Loucy (cell line): ENCODE measurements at regions not wholly inside any gene's neighbourhood (a gene's known extent, or its start where the extent isn't known, plus 50 kb on each side); places are given as distances from the start of the nearest gene placed in this dataset.

Source experiments
- H2AFZ ChIP-seq: fragments of 200-600 bp; sonication (generic); 2 replicates; pipeline ENCODE4 v1.6.0; 2016; ENCODE audit warnings: antibody characterized with exemption, mild to moderate bottlenecking, low read length, moderate library complexity
- H3F3A ChIP-seq: fragments of 200-600 bp; 2 replicates; pipeline ENCODE4 v1.6.0; 2016; ENCODE audit warnings: antibody characterized with exemption, low read depth, mild to moderate bottlenecking
- H3K27me3 ChIP-seq: fragments of 200-600 bp; sonication (generic); 2 replicates; pipeline ENCODE4 v1.6.1; 2014; ENCODE audit warnings: low read length, mild to moderate bottlenecking; ENCODE audit not compliant: insufficient read depth, poor library complexity, severe bottlenecking
- H3K36me3 ChIP-seq: fragments of 200-600 bp; sonication (generic); 2 replicates; pipeline ENCODE4 v1.6.1; 2016; ENCODE audit warnings: low read length; ENCODE audit not compliant: insufficient read depth
- H3K4me1 ChIP-seq: fragments of 200-600 bp; sonication (generic); 2 replicates; pipeline ENCODE4 v1.5.1; 2014; ENCODE audit warnings: low read length, mild to moderate bottlenecking; ENCODE audit not compliant: insufficient read depth, poor library complexity, severe bottlenecking
- H3K4me2 ChIP-seq: fragments of 200-600 bp; sonication (generic); 2 replicates; pipeline ENCODE4 v1.6.0; 2014; ENCODE audit warnings: antibody characterized with exemption, low read length, low read depth, mild to moderate bottlenecking; ENCODE audit not compliant: poor library complexity, severe bottlenecking
- H3K4me3 ChIP-seq: fragments of 200-600 bp; sonication (generic); 2 replicates; pipeline ENCODE4 v1.5.1; 2014; ENCODE audit warnings: low read length, mild to moderate bottlenecking, mixed read lengths; ENCODE audit not compliant: poor library complexity, severe bottlenecking
- H3K79me2 ChIP-seq: fragments of 200-600 bp; sonication (generic); 2 replicates; pipeline ENCODE4 v1.6.1; 2014; ENCODE audit warnings: low read length; ENCODE audit not compliant: insufficient read depth
- H3K9ac ChIP-seq: fragments of 200-600 bp; sonication (generic); 2 replicates; pipeline ENCODE4 v1.6.0; 2014; ENCODE audit warnings: mild to moderate bottlenecking, low read depth, low read length, moderate library complexity; ENCODE audit not compliant: poor library complexity, severe bottlenecking
- H3K9me2 ChIP-seq: fragments of 200-600 bp; sonication (generic); replicated peaks from 2 replicates; pipeline ENCODE4 v1.6.1; 2016; ENCODE audit warnings: low read depth, low read length, mixed read lengths
- H3K9me3 ChIP-seq: fragments of 200-600 bp; sonication (generic); 2 replicates; pipeline ENCODE4 v1.6.1; 2014; ENCODE audit warnings: mild to moderate bottlenecking, antibody characterized with exemption, low read length, low read depth; ENCODE audit not compliant: insufficient read depth
- H4K20me1 ChIP-seq: fragments of 200-600 bp; sonication (generic); 2 replicates; pipeline ENCODE4 v1.6.0; 2014; ENCODE audit warnings: antibody characterized with exemption, low read length, mild to moderate bottlenecking; ENCODE audit not compliant: insufficient read depth, poor library complexity, severe bottlenecking
- EZH2phosphoT487 ChIP-seq: fragments of 200-600 bp; IDR thresholded peaks from 2 replicates; pipeline ENCODE4 v1.6.1; 2018; ENCODE audit warnings: antibody characterized with exemption, mild to moderate bottlenecking, moderate library complexity, borderline replicate concordance
- TF ChIP-seq, protein P1 (sequence below): fragments of 200-600 bp; sonication (generic); conservative IDR thresholded peaks from 2 replicates; pipeline ENCODE4 v1.5.1; 2014; ENCODE audit warnings: mild to moderate bottlenecking, antibody characterized with exemption, low read length

DNA sequence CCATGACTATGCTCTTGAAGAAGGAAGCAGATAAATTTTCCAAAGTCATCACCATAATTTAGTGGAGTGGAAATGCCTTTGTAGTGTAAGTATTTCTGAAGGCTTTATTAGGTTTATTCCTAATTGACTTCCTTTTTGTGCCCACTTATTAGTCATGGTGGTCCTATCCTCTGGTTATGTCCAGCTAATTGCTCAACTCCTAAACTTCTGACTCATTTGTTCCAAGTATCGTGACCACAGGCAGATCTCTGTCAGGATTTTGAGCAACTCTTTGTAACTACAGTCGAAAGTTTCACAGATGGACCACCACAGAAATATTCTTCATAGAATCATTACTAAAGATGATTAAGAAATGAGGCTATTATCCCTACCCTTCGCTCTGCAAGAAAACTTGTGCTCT is 315.6 kb upstream of the PTCHD4 start:
- Histone ChIP-seq H3K79me2 (no peaks in the 10 kb centered on the region), H3K4me3 (no peak overlapping the region), H3K9me3 (no peaks in the 10 kb centered on the region), H3K4me2 (no peak overlapping the region), H3K4me1 (no peaks in the 10 kb centered on the region), H3K27me3 (no peaks in the 10 kb centered on the region), H2AFZ (no peak overlapping the region), H4K20me1 (no peaks in the 10 kb centered on the region), H3K36me3 (no peaks in the 10 kb centered on the region), H3K9ac (no peak overlapping the region), H3F3A (no peaks in the 10 kb centered on the region), H3K9me2 (no peaks in the 10 kb centered on the region)
- TF ChIP-seq, protein P1, sequence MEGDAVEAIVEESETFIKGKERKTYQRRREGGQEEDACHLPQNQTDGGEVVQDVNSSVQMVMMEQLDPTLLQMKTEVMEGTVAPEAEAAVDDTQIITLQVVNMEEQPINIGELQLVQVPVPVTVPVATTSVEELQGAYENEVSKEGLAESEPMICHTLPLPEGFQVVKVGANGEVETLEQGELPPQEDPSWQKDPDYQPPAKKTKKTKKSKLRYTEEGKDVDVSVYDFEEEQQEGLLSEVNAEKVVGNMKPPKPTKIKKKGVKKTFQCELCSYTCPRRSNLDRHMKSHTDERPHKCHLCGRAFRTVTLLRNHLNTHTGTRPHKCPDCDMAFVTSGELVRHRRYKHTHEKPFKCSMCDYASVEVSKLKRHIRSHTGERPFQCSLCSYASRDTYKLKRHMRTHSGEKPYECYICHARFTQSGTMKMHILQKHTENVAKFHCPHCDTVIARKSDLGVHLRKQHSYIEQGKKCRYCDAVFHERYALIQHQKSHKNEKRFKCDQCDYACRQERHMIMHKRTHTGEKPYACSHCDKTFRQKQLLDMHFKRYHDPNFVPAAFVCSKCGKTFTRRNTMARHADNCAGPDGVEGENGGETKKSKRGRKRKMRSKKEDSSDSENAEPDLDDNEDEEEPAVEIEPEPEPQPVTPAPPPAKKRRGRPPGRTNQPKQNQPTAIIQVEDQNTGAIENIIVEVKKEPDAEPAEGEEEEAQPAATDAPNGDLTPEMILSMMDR = no peak
- TF ChIP-seq EZH2phosphoT487 = no peak

DNA sequence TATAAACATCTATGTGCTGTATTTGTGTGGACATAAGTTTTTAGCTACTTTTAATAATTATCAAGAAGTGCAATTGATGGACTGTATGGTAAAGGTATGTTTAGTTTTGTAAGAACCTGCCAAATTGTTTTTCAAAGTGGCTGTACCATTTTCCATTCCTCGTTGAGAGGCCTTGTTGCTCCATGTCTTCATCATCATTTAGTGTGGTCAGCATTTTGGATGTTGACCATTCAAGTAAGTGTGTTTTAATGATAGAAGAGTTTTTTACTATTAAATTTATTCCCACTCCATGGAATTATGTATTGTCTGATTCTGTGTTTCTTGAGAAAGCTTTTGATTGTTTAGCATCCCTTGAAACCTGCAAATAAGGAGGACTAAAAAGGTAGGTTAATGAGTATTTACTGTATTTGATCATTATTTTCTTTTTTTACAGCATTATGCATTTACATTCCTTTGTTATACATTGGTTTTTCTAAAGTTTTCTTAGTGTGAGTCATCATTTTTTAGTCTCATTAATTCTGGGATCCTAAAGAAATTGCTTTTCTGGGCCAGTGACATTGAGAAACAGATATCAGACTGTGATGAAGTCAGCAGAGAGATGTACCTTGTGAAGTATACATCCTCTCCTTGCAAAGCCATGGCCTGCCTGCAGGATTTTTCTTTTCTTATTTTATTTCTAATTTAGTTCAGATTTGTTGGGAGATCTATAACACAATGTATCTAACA is 312.8 kb upstream of the PTCHD4 start:
- Histone ChIP-seq H3K4me1 (no peaks in the 10 kb centered on the region), H3K9ac (no peak overlapping the region), H3K27me3 (no peaks in the 10 kb centered on the region), H3K4me3 (no peak overlapping the region), H4K20me1 (no peaks in the 10 kb centered on the region), H3F3A (no peaks in the 10 kb centered on the region), H3K79me2 (no peaks in the 10 kb centered on the region), H3K9me2 (no peaks in the 10 kb centered on the region), H3K36me3 (no peaks in the 10 kb centered on the region), H3K9me3 (no peaks in the 10 kb centered on the region), H3K4me2 (no peak overlapping the region), H2AFZ (no peak overlapping the region)
- TF ChIP-seq EZH2phosphoT487 = no peak
- TF ChIP-seq, protein P1 = no peak

DNA sequence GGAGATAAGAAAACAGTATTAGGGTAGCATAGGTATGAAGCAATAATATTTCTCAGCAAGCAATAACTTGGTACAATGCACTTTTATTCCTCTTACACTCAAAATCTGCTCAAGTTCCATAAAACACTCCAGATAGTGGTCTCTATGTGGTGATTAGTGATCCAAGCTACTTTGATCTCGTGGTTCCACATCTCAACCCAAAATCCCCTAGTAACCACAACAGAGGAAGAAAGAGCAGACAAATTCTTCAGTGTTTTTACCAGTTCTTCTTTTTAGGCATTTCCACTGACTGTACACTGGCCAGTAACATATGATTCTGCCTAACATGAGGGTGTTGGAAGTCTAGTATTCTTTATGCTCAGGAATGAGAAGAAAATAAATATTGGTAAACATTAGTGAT is 309.0 kb upstream of the PTCHD4 start:
- H3K9me2 ChIP-seq = no peaks in the 10 kb centered on the region
- no peak overlapping the region for H3K4me2 ChIP-seq
- no peak overlapping the region for H3K9ac ChIP-seq
- no peaks in the 10 kb centered on the region for H3K79me2 ChIP-seq
- no peaks in the 10 kb centered on the region for H4K20me1 ChIP-seq
- no peaks in the 10 kb centered on the region for H3K9me3 ChIP-seq
- no peaks in the 10 kb centered on the region for H3K36me3 ChIP-seq
- H3K4me3 ChIP-seq = no peak overlapping the region
- no peaks in the 10 kb centered on the region for H3K27me3 ChIP-seq
- TF ChIP-seq, protein P1 = no peak
- no peak for TF ChIP-seq EZH2phosphoT487
- no peak overlapping the region for H2AFZ ChIP-seq
- no peaks in the 10 kb centered on the region for H3K4me1 ChIP-seq
- no peaks in the 10 kb centered on the region for H3F3A ChIP-seq
